ENCODE measurements at regions not wholly inside any gene's neighbourhood (a gene's known extent, or its start where the extent isn't known, plus 50 kb on each side); places are given as distances from the start of the nearest gene placed in this dataset.

- TF ChIP-seq CTCF (IDR thresholded peaks at IDR 0.05) (no peak), ZFX (IDR thresholded peaks at IDR 0.05; ENCODE audit: borderline replicate concordance) (no peak)
Measured at GRCh38 chr18:51933903-51934302, 406.1 kb upstream of the DCC start.

Data from 22Rv1 (cell line).